HK-2 (cell line): ENCODE measurements at regions not wholly inside any gene's neighbourhood (a gene's known extent, or its start where the extent isn't known, plus 50 kb on each side); places are given as distances from the start of the nearest gene placed in this dataset.

Source experiments
- DNase-seq: peaks from one replicate; pipeline ENCODE4 v3.0.0-alpha.2; 2018; ENCODE audit not compliant: unreplicated experiment

GRCh38 chr1:115204513-115204912, 115.2 kb upstream of the TSPAN2 start:
- no peak for DNase-seq

GRCh38 chr1:115203287-115203686, 114.0 kb upstream of the TSPAN2 start:
- no peak for DNase-seq

DNA sequence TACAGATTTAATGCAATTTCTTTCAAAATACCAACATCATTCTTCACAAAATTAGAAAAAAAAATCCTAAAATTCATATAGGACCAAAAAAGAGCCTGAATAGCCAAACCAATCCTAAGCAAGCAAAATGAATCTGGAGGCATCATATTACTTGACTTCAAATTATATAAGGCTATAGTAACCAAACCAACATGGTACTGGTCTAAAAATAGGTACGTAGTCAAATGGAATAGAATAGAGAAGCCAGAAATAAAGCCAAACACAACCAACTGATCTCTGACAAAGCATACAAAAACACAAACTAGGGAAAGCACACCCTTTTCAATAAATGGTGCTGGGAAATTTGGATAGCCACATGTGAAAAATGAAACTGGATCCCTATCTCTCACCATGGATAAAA, 112.3 kb upstream of the TSPAN2 start:
- DNase-seq, result no peak

DNA sequence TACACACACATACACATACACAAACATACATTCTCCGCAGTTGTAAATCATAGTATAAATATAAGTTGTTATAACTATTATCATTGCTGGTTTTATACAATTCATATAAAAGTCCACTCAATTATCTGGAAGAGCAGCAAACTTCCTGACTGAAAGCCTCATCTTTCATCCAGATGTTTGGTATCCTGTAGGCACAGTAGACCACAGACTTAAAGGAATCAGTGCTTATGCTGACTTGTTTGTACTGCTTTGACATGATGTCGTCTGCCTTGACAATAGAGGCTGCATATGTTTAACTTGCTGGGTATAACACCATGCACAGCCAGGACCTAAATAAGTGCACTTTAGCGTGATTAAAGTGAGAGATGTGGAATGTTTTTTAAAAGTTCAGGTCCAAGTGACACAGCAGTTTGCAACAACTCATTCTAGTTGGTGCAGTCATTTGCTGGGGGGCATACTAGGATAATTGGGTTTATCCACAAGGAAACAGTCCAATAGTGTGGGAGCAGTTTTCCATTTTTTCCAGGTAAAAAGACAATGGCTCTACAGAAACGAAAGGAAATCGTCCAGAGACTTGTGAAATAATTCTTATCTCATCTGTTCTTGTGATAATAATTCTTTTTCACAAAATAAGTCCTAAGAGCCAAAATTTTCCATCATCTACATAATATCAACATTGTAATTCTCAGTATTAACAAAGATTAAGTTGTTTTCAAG, 110.3 kb upstream of the TSPAN2 start:
- DNase-seq, result no peak

DNA sequence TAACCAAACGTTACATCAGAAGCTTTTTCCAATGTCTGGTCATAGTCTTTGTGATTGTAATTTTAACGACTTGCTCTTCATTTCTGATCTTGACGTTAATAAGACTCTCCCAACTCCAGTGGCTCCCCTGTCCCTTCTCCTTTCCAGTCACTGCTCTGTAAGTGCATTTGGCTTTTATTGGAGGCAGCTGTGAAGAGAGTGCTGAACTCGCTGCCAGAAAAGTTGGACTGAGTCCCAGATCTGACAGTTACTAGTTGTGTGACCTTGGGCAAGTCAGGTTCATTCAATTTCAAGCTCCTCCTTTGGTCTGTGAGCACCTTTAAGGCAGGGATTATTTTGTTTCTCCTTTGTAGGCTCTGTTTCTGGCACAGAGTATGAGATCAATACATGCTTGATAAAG, 109.6 kb upstream of the TSPAN2 start:
- no peak for DNase-seq

GRCh38 chr1:115196296-115196695, 107.0 kb upstream of the TSPAN2 start:
- no peak for DNase-seq

DNA sequence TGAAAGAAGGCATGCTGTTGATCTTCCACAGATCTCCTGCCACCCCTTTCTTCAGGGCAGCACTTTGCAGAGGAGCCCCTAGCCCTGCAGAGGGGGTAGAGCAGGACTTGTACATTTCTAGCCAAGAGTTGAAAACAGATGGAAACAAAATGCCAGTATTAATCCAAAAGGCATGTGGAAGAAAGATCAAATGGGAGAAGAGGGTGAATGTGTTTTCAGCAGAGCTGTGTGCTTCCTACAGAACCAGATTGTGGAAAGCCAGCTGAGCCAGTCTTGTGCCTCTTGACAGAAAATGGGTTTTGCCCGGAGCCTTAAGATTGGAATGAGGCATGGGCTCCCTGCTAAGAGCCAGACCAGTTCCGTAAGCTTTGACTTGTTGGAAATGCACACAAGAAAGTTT, 105.2 kb upstream of the TSPAN2 start:
- DNase-seq, result no peak

DNA sequence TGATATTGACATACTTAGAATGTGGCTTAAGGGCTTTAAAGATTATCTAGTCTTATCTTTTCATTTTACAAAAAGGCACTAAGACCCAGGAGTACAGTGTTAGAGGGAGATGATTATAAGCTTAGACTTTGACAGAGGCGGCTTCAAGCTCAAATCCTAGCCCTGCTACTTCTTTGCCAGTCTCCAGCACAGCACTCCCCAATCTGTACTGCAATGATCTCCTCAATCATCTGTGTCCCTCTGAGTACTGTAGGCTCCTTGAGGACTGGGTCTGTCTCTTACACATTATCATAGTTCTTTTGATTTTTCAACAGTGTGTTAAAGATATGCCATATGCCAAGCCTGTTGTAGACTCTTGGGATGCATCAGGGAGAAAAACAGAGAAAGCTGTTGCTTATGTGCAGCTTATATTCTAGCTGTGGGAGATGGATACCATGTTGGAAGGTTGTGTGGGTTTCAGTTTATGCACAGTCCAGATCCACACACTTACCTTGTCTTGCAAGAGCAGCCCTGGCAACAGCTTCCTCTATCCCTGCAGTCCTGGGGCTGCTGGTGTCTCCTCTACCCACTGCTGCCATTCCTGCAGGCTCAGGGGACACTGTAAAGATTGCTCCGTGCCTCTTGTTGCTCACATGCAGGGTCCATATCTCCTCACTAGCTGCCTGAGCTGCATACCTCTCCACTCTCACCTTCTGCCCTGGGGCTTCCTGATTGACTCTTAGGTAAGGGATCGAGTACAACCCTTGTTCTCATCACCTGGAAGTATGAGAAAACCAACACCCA, 103.9 kb upstream of the TSPAN2 start:
- DNase-seq, result no peak

DNA sequence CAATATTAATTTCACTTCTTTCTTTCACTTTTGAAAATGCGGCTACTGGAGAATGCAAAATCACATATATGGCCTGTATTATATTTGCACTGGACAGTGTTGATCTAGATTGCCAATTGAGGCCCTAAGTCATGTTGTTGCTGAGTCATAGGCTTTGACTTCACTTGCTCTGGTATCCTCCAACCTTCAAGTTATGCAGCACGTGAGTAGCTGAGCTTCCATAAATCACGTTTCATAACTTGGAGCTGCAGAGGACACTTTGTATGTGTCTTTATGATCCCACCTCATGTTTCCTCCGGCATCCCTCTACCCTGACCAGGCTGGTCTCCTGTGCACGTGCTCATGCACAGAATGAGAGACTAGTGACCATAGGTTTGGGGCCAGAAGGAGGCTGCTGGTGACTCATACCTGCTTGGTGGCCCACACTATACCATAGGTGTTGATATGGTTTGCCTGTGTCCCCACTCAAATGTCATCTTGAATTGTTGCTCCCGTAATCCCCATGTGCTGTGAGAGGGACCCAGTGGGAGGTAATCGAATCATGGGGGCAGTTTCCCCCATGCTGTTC, 103.0 kb upstream of the TSPAN2 start:
- DNase-seq, result no peak

- no peak for DNase-seq
These were observed 102.4 kb upstream of the TSPAN2 start for GRCh38 chr1:115191691-115192090.

DNA sequence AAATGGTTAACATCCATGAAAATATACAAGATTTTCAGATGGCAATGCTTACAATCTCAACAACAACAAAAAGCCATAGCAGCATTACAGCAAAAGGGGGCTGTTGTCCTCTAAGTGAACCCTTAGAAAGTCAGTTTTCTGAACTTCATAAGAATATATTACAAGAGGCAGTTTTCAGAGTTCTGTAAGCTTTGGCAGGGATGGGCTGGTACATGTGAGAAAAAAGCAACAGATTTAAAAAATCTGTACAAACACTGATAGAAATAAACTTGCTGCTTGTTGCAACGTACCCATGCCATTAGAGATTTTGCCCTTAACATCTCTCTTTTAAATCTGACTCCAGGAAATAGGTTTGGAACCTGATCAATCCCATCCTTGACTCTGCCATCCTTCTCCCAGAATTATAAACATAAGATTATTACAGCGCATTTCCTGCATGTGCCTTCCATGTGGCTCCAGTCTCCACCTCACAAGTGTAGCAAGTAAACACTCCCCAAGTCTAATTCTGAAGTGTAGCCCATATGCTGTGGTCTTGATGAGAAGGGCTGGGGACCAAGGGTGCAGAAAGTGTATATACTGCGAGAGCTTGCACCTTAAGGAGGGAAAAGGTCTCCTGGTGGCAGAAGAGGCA, 101.4 kb upstream of the TSPAN2 start:
- DNase-seq, result no peak

DNA sequence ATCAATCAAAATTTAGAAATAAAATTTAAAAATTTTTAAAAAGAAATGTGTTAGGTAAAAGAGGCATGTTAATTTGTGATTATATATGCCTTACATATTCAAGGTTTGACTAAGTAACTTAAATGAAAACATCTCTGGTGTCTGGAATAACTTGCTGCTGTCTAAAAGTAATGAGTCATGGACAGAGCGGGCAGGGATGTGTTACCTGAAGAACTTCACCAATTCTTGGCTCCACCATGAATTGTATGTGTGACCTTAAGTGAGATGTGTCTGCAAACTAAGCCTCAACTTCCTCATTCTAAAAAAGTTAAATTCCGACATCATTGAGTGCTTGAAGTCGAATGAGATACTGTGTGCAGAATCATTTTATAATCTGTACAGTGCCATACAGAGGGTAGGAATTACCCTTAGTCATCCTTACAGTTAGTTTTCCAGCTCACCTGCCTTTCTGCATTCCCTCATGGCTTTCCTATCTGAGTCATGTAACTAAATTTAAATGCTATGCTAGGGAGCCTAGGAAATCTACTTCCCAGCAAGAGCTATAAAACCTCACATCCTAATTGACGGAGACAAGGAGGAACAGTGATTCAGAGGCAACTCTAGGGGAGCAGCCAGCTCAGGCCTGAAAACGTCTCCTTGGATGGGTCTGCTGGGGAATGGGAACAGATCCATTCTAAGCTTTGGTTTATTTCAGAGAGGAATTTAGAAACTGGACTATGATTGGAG, 100.7 kb upstream of the TSPAN2 start:
- no peak for DNase-seq

DNA sequence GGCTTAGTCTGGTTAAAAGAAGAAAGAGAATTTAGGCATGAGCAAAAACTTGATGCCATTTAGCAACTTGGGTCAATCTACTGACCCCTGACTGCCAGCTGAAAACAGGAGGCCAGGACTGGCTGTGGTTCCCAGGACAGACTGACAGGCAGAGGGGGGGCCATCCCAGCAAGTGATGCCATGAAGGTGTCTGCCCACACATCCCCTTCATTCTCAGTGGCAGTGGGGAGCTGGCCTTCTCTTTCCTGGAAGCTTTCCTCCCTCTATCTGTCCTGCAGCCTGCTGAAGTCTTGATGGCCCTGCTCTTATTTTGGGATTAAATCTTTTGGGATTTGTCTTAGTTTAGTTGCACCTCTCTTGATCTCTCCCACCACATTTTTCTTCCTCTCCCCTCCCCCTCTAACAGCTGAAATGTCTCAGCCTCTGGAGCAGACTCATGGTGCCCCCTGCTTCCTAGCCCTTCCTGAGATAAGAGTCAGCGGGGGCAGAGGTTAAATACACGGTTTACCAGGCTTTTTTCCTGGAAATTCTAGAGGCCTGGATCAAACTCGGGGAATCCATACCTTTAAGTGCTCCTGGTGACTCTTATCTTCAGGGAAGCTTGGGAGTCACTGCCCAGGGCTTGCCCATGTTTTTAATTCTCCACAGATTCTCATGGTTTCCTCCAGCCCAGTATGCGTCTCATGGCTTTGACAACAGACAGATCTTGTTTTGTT, 99.5 kb upstream of the TSPAN2 start:
- DNase-seq, result no peak

GRCh38 chr1:115186711-115187265, 97.5 kb upstream of the TSPAN2 start:
- DNase-seq, result no peak

DNA sequence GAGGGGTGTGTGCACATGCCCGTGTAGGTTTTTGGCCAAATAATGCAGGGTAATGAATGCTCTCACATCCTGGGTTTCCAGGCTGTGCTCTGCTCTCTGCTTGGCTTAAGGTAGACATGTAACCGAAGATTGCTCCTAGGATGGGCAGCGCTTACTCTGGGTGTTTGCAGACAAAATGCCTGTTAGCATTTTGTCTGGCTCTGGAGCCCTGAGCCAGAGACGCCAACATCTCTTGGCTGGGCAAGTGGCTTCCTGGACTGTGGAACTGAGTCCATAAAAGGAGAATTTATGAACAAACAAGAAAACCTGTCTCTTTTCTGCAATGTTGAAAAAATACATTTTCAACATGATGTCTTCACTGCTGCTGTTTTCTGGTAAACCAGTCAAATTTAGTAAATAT, 96.0 kb upstream of the TSPAN2 start:
- DNase-seq, result no peak

GRCh38 chr1:115184951-115185331, 95.6 kb upstream of the TSPAN2 start:
- no peak for DNase-seq

- DNase-seq, result no peak
These were observed 95.1 kb upstream of the TSPAN2 start for GRCh38 chr1:115184260-115184950.

GRCh38 chr1:115183721-115184259, 94.5 kb upstream of the TSPAN2 start:
- DNase-seq, result no peak

DNA sequence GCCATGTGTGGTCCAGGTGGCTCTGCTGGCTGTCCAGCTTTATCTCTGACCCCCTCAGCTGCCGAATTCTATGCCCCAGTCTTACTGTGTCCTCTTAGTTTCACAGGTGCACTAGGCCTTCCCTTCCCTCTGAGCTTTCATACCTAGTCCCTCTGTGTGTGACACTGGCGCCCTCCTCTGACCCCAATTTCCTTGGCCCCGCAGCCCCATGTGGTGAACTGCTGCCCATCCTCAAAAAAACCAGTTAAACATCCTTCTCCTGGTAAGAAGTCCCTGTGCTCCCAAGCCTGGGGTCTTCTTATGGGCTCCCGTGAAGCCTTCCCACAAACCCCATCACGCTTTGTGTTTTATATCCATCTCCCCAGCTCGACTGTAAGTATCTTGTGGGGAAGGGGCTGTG, 93.9 kb upstream of the TSPAN2 start:
- no peak for DNase-seq
